NCI-H82 (cell line): ENCODE measurements at regions not wholly inside any gene's neighbourhood (a gene's known extent, or its start where the extent isn't known, plus 50 kb on each side); places are given as distances from the start of the nearest gene placed in this dataset.

Experiments used
- DNase-seq: peaks from one replicate; lab custom pipeline; 2025; lab: John Stamatoyannopoulos, UW

GRCh38 chr4:73001885-73002284 lies 67.6 kb downstream of the COX18 start:
- no peak for DNase-seq

GRCh38 chr4:72997409-72997808 lies 72.1 kb downstream of the COX18 start:
- no peak for DNase-seq

- no peak for DNase-seq
Observed at GRCh38 chr4:72994670-72995069, 74.8 kb downstream of the COX18 start.

GRCh38 chr4:72993876-72994275 lies 75.6 kb downstream of the COX18 start:
- DNase-seq: no peak

GRCh38 chr4:72991873-72992272 lies 77.6 kb downstream of the COX18 start:
- DNase-seq: no peak

GRCh38 chr4:72987741-72988729 lies 81.5 kb downstream of the COX18 start:
- no peak for DNase-seq

GRCh38 chr4:72984351-72984750 lies 85.2 kb downstream of the COX18 start:
- DNase-seq: no peak

GRCh38 chr4:72983709-72984108 lies 85.8 kb downstream of the COX18 start:
- no peak for DNase-seq

GRCh38 chr4:72977936-72978485 lies 91.5 kb downstream of the COX18 start:
- peak; percentile 6 for DNase-seq

- DNase-seq: no peak
Observed at GRCh38 chr4:72975488-72975784, 94.1 kb downstream of the COX18 start.

- peak; percentile 11 for DNase-seq
Observed at GRCh38 chr4:72974694-72975487, 94.6 kb downstream of the COX18 start.

GRCh38 chr4:72971572-72971971 lies 97.9 kb downstream of the COX18 start:
- no peak for DNase-seq

GRCh38 chr4:72970756-72971155 lies 98.8 kb downstream of the COX18 start:
- DNase-seq: no peak

GRCh38 chr4:72969976-72970375 lies 99.5 kb downstream of the COX18 start:
- DNase-seq: no peak

GRCh38 chr4:72966652-72967051 lies 102.9 kb downstream of the COX18 start:
- DNase-seq: no peak

GRCh38 chr4:72959411-72959810 lies 110.1 kb downstream of the COX18 start:
- DNase-seq: no peak

GRCh38 chr4:72954811-72955210 lies 114.7 kb downstream of the COX18 start:
- DNase-seq: no peak

GRCh38 chr4:72953571-72953970 lies 115.9 kb downstream of the COX18 start:
- DNase-seq: no peak

GRCh38 chr4:72951628-72952027 lies 117.9 kb downstream of the COX18 start:
- no peak for DNase-seq

- no peak for DNase-seq
Observed at GRCh38 chr4:72951147-72951546, 118.4 kb downstream of the COX18 start.

- no peak for DNase-seq
Observed at GRCh38 chr4:72948080-72948479, 121.4 kb downstream of the COX18 start.

- no peak for DNase-seq
Observed at GRCh38 chr4:72945719-72946336, 123.7 kb downstream of the COX18 start.
